ENCODE measurements at regions not wholly inside any gene's neighbourhood (a gene's known extent, or its start where the extent isn't known, plus 50 kb on each side); places are given as distances from the start of the nearest gene placed in this dataset.
"Not testable (repeated sequence)": the region's sequence is repeated elsewhere in the genome, so short reads cannot be mapped to it uniquely, and the experiment has no call there.

GRCh38 chr21:9751087-9751585 is 770.2 kb upstream of the TPTE start:
- H3K9me3 Mint-ChIP-seq; DNase-seq; H3K27ac Mint-ChIP-seq; H3K4me3 Mint-ChIP-seq; H3K4me1 Mint-ChIP-seq (ENCODE audit: low read depth); H3K27me3 Mint-ChIP-seq (ENCODE audit: low read depth); H3K36me3 Mint-ChIP-seq (ENCODE audit: low read depth); intact Hi-C loops (cut with micrococcal nuclease); CTCF ChIA-PET: not testable (repeated sequence)

GRCh38 chr21:9752028-9752427 is 769.4 kb upstream of the TPTE start:
- H3K9me3 Mint-ChIP-seq; intact Hi-C loops (cut with micrococcal nuclease); H3K4me1 Mint-ChIP-seq (ENCODE audit: low read depth); DNase-seq; H3K36me3 Mint-ChIP-seq (ENCODE audit: low read depth); H3K4me3 Mint-ChIP-seq; H3K27me3 Mint-ChIP-seq (ENCODE audit: low read depth); H3K27ac Mint-ChIP-seq; CTCF ChIA-PET: not testable (repeated sequence)

- CTCF ChIA-PET; H3K27me3 Mint-ChIP-seq (ENCODE audit: low read depth); H3K4me1 Mint-ChIP-seq (ENCODE audit: low read depth): not testable (repeated sequence)
Observed at GRCh38 chr21:9753441-9753840, 767.9 kb upstream of the TPTE start.

GRCh38 chr21:9753943-9754342 is 767.4 kb upstream of the TPTE start:
- no peak overlapping the region for H3K4me3 Mint-ChIP-seq
- H3K36me3 Mint-ChIP-seq (ENCODE audit: low read depth): no peaks in the 10 kb centered on the region
- H3K9me3 Mint-ChIP-seq: peaks cover 3% of the 10 kb centered on the region
- no peak overlapping the region for H3K27ac Mint-ChIP-seq
- H3K27me3 Mint-ChIP-seq (ENCODE audit: low read depth): no peaks in the 10 kb centered on the region
- H3K4me1 Mint-ChIP-seq (ENCODE audit: low read depth): no peaks in the 10 kb centered on the region
- CTCF ChIA-PET: no interaction called here
- no peak for DNase-seq
- intact Hi-C loops (cut with micrococcal nuclease): no loop called here

More at GRCh38 chr21:9753441-9753840, 767.9 kb upstream of the TPTE start:
- H3K27ac Mint-ChIP-seq; H3K4me3 Mint-ChIP-seq; H3K9me3 Mint-ChIP-seq; DNase-seq; intact Hi-C loops (cut with micrococcal nuclease); H3K36me3 Mint-ChIP-seq (ENCODE audit: low read depth): not testable (repeated sequence)

- H3K9me3 Mint-ChIP-seq, H3K27ac Mint-ChIP-seq: not testable (repeated sequence)
Observed at GRCh38 chr21:9754434-9754833, 766.9 kb upstream of the TPTE start.

GRCh38 chr21:9755611-9756010 is 765.8 kb upstream of the TPTE start:
- no peak for DNase-seq
- Mint-ChIP-seq H3K36me3 (ENCODE audit: low read depth) (no peaks in the 10 kb centered on the region), H3K27ac (no peak overlapping the region), H3K27me3 (ENCODE audit: low read depth) (no peaks in the 10 kb centered on the region), H3K9me3 (peaks cover 3% of the 10 kb centered on the region), H3K4me1 (ENCODE audit: low read depth) (no peaks in the 10 kb centered on the region), H3K4me3 (no peak overlapping the region)
- CTCF ChIA-PET: no interaction called here
- intact Hi-C loops (cut with micrococcal nuclease): no loop called here

More at GRCh38 chr21:9754434-9754833, 766.9 kb upstream of the TPTE start:
- H3K27me3 Mint-ChIP-seq (ENCODE audit: low read depth); H3K4me3 Mint-ChIP-seq; CTCF ChIA-PET; H3K36me3 Mint-ChIP-seq (ENCODE audit: low read depth); H3K4me1 Mint-ChIP-seq (ENCODE audit: low read depth); intact Hi-C loops (cut with micrococcal nuclease); DNase-seq: not testable (repeated sequence)

GRCh38 chr21:9756677-9757076 is 764.7 kb upstream of the TPTE start:
- Mint-ChIP-seq H3K36me3 (ENCODE audit: low read depth) (no peaks in the 10 kb centered on the region), H3K4me1 (ENCODE audit: low read depth) (no peaks in the 10 kb centered on the region), H3K27ac (no peak overlapping the region), H3K27me3 (ENCODE audit: low read depth) (no peaks in the 10 kb centered on the region), H3K9me3 (peaks cover 3% of the 10 kb centered on the region), H3K4me3 (no peak overlapping the region)
- no peak for DNase-seq
- intact Hi-C loops (cut with micrococcal nuclease): no loop called here
- CTCF ChIA-PET: no interaction called here

- CTCF ChIA-PET; H3K27ac Mint-ChIP-seq; H3K36me3 Mint-ChIP-seq (ENCODE audit: low read depth); H3K4me3 Mint-ChIP-seq; H3K4me1 Mint-ChIP-seq (ENCODE audit: low read depth); intact Hi-C loops (cut with micrococcal nuclease); H3K9me3 Mint-ChIP-seq; H3K27me3 Mint-ChIP-seq (ENCODE audit: low read depth); DNase-seq: not testable (repeated sequence)
Observed at GRCh38 chr21:9757118-9757517, 764.3 kb upstream of the TPTE start.

GRCh38 chr21:9757572-9757971 is 763.8 kb upstream of the TPTE start:
- intact Hi-C loops (cut with micrococcal nuclease); H3K4me1 Mint-ChIP-seq (ENCODE audit: low read depth); H3K4me3 Mint-ChIP-seq: not testable (repeated sequence)

GRCh38 chr21:9758141-9758540 is 763.2 kb upstream of the TPTE start:
- Mint-ChIP-seq H3K9me3 (peaks cover 3% of the 10 kb centered on the region), H3K4me3 (no peak overlapping the region), H3K27me3 (ENCODE audit: low read depth) (no peaks in the 10 kb centered on the region), H3K36me3 (ENCODE audit: low read depth) (no peaks in the 10 kb centered on the region), H3K27ac (no peak overlapping the region), H3K4me1 (ENCODE audit: low read depth) (no peaks in the 10 kb centered on the region)
- CTCF ChIA-PET: no interaction called here
- DNase-seq: no peak
- intact Hi-C loops (cut with micrococcal nuclease): no loop called here

More at GRCh38 chr21:9757572-9757971, 763.8 kb upstream of the TPTE start:
- H3K36me3 Mint-ChIP-seq (ENCODE audit: low read depth); H3K27me3 Mint-ChIP-seq (ENCODE audit: low read depth); DNase-seq; H3K9me3 Mint-ChIP-seq; CTCF ChIA-PET; H3K27ac Mint-ChIP-seq: not testable (repeated sequence)

GRCh38 chr21:9758888-9759287 is 762.5 kb upstream of the TPTE start:
- H3K27ac Mint-ChIP-seq: no peak overlapping the region
- DNase-seq: no peak
- CTCF ChIA-PET: no interaction called here
- intact Hi-C loops (cut with micrococcal nuclease): no loop called here
- H3K4me3 Mint-ChIP-seq: no peak overlapping the region
- H3K4me1 Mint-ChIP-seq (ENCODE audit: low read depth): no peaks in the 10 kb centered on the region
- H3K9me3 Mint-ChIP-seq: peaks cover 3% of the 10 kb centered on the region
- H3K27me3 Mint-ChIP-seq (ENCODE audit: low read depth): no peaks in the 10 kb centered on the region
- no peaks in the 10 kb centered on the region for H3K36me3 Mint-ChIP-seq (ENCODE audit: low read depth)

- Mint-ChIP-seq H3K4me3 (no peak overlapping the region), H3K27me3 (ENCODE audit: low read depth) (no peaks in the 10 kb centered on the region), H3K4me1 (ENCODE audit: low read depth) (no peaks in the 10 kb centered on the region), H3K27ac (no peak overlapping the region), H3K36me3 (ENCODE audit: low read depth) (no peaks in the 10 kb centered on the region), H3K9me3 (no peaks in the 10 kb centered on the region)
- DNase-seq: no peak
- intact Hi-C loops (cut with micrococcal nuclease): no loop called here
- CTCF ChIA-PET: no interaction called here
Observed at GRCh38 chr21:9759972-9760371, 761.4 kb upstream of the TPTE start.

GRCh38 chr21:9760398-9761074 is 760.8 kb upstream of the TPTE start:
- no peaks in the 10 kb centered on the region for H3K27me3 Mint-ChIP-seq (ENCODE audit: low read depth)
- CTCF ChIA-PET: no interaction called here
- no peak overlapping the region for H3K27ac Mint-ChIP-seq
- H3K4me1 Mint-ChIP-seq (ENCODE audit: low read depth): no peaks in the 10 kb centered on the region
- H3K36me3 Mint-ChIP-seq (ENCODE audit: low read depth): no peaks in the 10 kb centered on the region
- H3K9me3 Mint-ChIP-seq: no peaks in the 10 kb centered on the region
- intact Hi-C loops (cut with micrococcal nuclease): no loop called here
- H3K4me3 Mint-ChIP-seq: no peak overlapping the region
- DNase-seq: no peak
